CD4-positive, alpha-beta T cell (primary cell): ENCODE measurements at regions not wholly inside any gene's neighbourhood (a gene's known extent, or its start where the extent isn't known, plus 50 kb on each side); places are given as distances from the start of the nearest gene placed in this dataset.

Source experiments
- ATAC-seq: fragments of 200-7000 bp; cut with Tn5 transposase; one replicate; pipeline ENCODE4 v1.10.0; 2022; ENCODE audit warnings: mild to moderate bottlenecking; ENCODE audit not compliant: poor library complexity
- CTCF ChIA-PET: fragments of 350-600 bp; sonication (Branson Sonifier 250); formaldehyde crosslinking; loops from one replicate; lab custom pipeline; 2021; ENCODE audit warnings: antibody characterized with exemption, inconsistent platforms; lab: Charles Lee
- POLR2A ChIA-PET: fragments of 350-600 bp; sonication (Branson Sonifier 250); formaldehyde crosslinking; loops from one replicate; lab custom pipeline; 2021; ENCODE audit warnings: antibody characterized with exemption, inconsistent platforms; lab: Charles Lee
- DNase-seq, 14 experiments: peaks; one replicate each; pipeline ENCODE4 v3.0.0-alpha.2; 2013 to 2020; ENCODE audit warnings: mixed read lengths in 2 of 14
- H3K27ac ChIP-seq, 2 donors: one replicate each; pipeline versions ENCODE4 v1.5.1 to v1.7.0; 2013; ENCODE audit warnings: low read length in 2 of 2, low read depth in 1 of 2, mild to moderate bottlenecking in 1 of 2
- H3K27me3 ChIP-seq, 2 experiments: 1 replicate in 1 of 2; 2 replicates in 1 of 2; pipeline versions ENCODE4 v1.6.1 to v1.7.0; 2013; ENCODE audit warnings: low read length in 2 of 2, control low read depth in 1 of 2, mild to moderate bottlenecking in 1 of 2, moderate library complexity in 1 of 2; ENCODE audit not compliant: insufficient read depth in 2 of 2, control insufficient read depth in 1 of 2
- H3K36me3 ChIP-seq: one replicate; pipeline ENCODE4 v1.6.1; 2013; ENCODE audit warnings: low read length, control low read depth; ENCODE audit not compliant: insufficient read depth
- H3K4me1 ChIP-seq: one replicate; pipeline ENCODE4 v1.6.1; 2013; ENCODE audit warnings: low read length, control low read depth; ENCODE audit not compliant: insufficient read depth
- H3K4me3 ChIP-seq: one replicate; pipeline ENCODE4 v1.5.1; 2013; ENCODE audit warnings: mild to moderate bottlenecking, low read length, moderate library complexity
- H3K9me3 ChIP-seq, 2 experiments: 1 replicate in 1 of 2; 2 replicates in 1 of 2; pipeline versions ENCODE4 v1.6.1 to v1.7.0; 2013; ENCODE audit warnings: low read length in 2 of 2, mild to moderate bottlenecking in 2 of 2, control low read depth in 1 of 2, moderate library complexity in 1 of 2; ENCODE audit not compliant: control insufficient read depth in 1 of 2, insufficient read depth in 1 of 2
- H3K27ac Mint-ChIP-seq: one replicate; pipeline ENCODE4 v1.8.0; 2020; ENCODE audit warnings: mixed read lengths
- H3K27me3 Mint-ChIP-seq: one replicate; pipeline ENCODE4 v1.8.0; 2021; ENCODE audit warnings: mixed read lengths
- H3K36me3 Mint-ChIP-seq: one replicate; pipeline ENCODE4 v1.8.0; 2021; ENCODE audit warnings: low read depth, mixed read lengths
- H3K4me1 Mint-ChIP-seq: one replicate; pipeline ENCODE4 v1.8.0; 2021; ENCODE audit warnings: low read depth, mixed read lengths
- H3K4me3 Mint-ChIP-seq: one replicate; pipeline ENCODE4 v1.8.0; 2020; ENCODE audit warnings: mild to moderate bottlenecking, mixed read lengths
- H3K9me3 Mint-ChIP-seq: one replicate; pipeline ENCODE4 v1.8.0; 2020; ENCODE audit warnings: mixed read lengths
- CTCF ChIP-seq: fragments of 200-600 bp; IDR thresholded peaks from one replicate; pipeline ENCODE4 v1.8.0; 2022; ENCODE audit warnings: antibody characterized with exemption, mild to moderate bottlenecking
- intact Hi-C, 2 experiments: fragments of 100-400 bp; cut with DNase I in 1 of 2; cut with micrococcal nuclease in 1 of 2; formaldehyde crosslinking; loops; one replicate each; pipeline versions ENCODE4 v1.15.1 to v1.9.0; 2023 to 2025; cut with DNase I, micrococcal nuclease

DNA sequence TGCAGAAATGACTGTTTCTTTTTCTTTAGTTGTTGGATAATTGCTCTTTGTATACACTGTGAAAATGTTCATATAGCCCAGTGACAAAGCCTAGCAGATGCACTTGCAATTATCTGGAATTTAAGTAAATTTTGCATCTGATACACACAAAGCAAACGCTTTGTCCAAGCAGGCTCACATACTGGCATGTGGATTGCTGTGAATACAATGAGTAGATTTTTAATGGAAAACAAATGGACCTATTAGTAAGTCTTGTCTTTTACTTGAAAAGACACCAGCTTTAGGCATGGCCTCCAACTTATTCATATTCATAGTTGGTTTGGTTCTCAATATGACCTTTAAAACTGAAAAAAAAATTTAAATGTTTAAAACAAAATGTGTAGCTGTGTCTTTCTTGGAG lies 1299.8 kb upstream of the WWC1 start:
- no peaks in the 10 kb centered on the region for H3K27me3 Mint-ChIP-seq
- CTCF ChIA-PET: no interaction called here
- intact Hi-C loops: no loop called here

DNA sequence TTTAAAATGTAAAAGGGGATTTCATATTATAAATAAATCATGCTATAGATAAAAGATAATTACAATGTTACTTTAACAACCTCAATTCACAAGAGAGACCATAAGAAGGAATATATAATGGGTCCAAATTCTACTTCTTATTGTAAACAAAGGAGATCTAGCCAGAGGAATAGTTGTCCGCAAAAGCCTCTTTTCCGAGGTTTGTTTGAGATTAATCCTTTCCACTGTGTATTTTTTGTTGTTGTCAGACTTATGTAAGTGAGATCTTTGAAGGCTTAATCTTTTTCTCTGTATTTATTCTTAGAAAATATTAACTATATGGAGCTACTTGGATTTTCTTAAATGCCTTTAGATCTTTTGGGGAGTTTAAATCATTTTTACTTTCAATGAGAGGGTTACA lies 1299.3 kb upstream of the WWC1 start:
- peaks cover 0 to 10% of the 10 kb centered on the region in 2 experiments for H3K9me3 ChIP-seq
- no peak overlapping the region for H3K4me3 ChIP-seq
- no peak for DNase-seq
- no peaks in the 10 kb centered on the region for H3K4me1 Mint-ChIP-seq
- no peak overlapping the region for H3K4me3 Mint-ChIP-seq
- H3K4me1 ChIP-seq: no peaks in the 10 kb centered on the region
- ChIA-PET CTCF (no interaction called here), POLR2A (no interaction called here)
- H3K27ac ChIP-seq: no peak overlapping the region
- intact Hi-C loops: no loop called here
- H3K9me3 Mint-ChIP-seq: peaks cover 3% of the 10 kb centered on the region
- H3K27ac Mint-ChIP-seq: no peak overlapping the region
- H3K27me3 ChIP-seq: no peaks in the 10 kb centered on the region
- no peak for ATAC-seq
- H3K27me3 Mint-ChIP-seq: no peaks in the 10 kb centered on the region
- TF ChIP-seq CTCF: no peak
- no peaks in the 10 kb centered on the region for H3K36me3 ChIP-seq
- no peaks in the 10 kb centered on the region for H3K36me3 Mint-ChIP-seq

More for the DNA sequence above, 1299.8 kb upstream of the WWC1 start:
- Mint-ChIP-seq H3K9me3 (no peaks in the 10 kb centered on the region), H3K4me3 (no peak overlapping the region), H3K27ac (no peak overlapping the region), H3K36me3 (no peaks in the 10 kb centered on the region), H3K4me1 (no peaks in the 10 kb centered on the region)
- TF ChIP-seq CTCF: no peak
- H3K36me3 ChIP-seq: no peaks in the 10 kb centered on the region
- no peak for ATAC-seq
- peaks cover 0 to 10% of the 10 kb centered on the region in 2 experiments for H3K9me3 ChIP-seq
- no peaks in the 10 kb centered on the region for H3K27me3 ChIP-seq
- no peak overlapping the region for H3K27ac ChIP-seq
- POLR2A ChIA-PET: no interaction called here
- no peak overlapping the region for H3K4me3 ChIP-seq
- no peaks in the 10 kb centered on the region for H3K4me1 ChIP-seq
- no peak for DNase-seq

DNA sequence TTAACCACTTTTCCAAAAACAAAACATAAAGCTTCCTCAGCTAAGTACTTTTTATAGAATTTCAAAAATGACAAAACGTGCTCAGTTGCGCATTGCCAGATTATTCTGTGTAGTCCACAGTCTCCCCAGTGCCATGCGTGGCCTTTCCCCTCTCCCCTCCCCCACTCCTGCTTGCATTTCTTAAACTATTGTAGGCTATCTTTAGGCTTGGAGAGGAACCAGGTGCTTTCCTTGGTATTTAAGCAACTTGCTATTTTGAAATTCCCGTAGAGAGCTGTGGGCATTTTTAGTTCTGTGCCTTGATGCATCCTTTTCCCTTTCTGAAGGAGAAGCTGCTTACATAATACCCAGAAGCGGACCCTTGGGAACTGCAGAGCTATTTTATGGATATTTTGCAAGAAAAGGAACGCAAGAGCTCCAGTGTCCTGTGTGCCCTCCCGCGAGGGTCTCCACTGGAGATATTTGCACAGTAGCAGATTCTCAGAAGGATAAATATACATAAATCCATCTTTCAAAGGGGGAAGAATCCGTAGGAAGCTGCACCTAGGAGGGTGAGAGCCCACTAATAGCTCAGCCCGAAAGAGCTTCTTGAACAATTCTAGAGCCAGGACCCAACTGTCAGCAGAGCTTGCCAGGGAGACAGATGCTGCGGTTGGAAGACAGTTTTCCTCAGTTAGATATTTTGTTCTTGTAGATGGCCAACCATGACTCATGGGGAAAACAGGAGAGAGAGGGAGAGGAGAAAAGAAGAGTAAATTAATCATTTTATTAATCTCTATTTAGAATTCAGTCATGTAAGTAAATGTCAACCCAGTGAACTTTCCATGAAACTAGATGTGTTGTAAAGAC lies 1298.3 kb upstream of the WWC1 start:
- CTCF ChIA-PET: no interaction called here
- Mint-ChIP-seq H3K9me3 (peaks cover 3% of the 10 kb centered on the region), H3K36me3 (no peaks in the 10 kb centered on the region), H3K4me3 (no peak overlapping the region), H3K27me3 (no peaks in the 10 kb centered on the region), H3K27ac (no peak overlapping the region), H3K4me1 (no peaks in the 10 kb centered on the region)
- Histone ChIP-seq H3K4me3 (no peak overlapping the region), H3K36me3 (no peaks in the 10 kb centered on the region), H3K9me3 (peaks cover 0 to 10% of the 10 kb centered on the region in 2 experiments), H3K27me3 (no peaks in the 10 kb centered on the region), H3K27ac (no peak overlapping the region), H3K4me1 (no peaks in the 10 kb centered on the region)
- intact Hi-C loops: no loop called here
- ATAC-seq (no peak), DNase-seq (no peak)
- POLR2A ChIA-PET: interaction anchor here (0.6 kb wide), 1 partner anchor 1433 kb away, joined by 3 read pairs; no protein-coding TSS in a partner anchor
- no peak for TF ChIP-seq CTCF
